OCI-LY7 (cell line): ENCODE measurements at regions not wholly inside any gene's neighbourhood (a gene's known extent, or its start where the extent isn't known, plus 50 kb on each side); places are given as distances from the start of the nearest gene placed in this dataset.

ENCODE experiments used
- EZH2phosphoT487 ChIP-seq: fragments of 200-600 bp; sonication (generic); IDR thresholded peaks from 2 replicates; pipeline ENCODE4 v1.6.1; 2018; ENCODE audit warnings: low read depth, borderline replicate concordance, mild to moderate bottlenecking, mixed run types, antibody characterized with exemption, low read length, moderate library complexity, mixed read lengths
- TF ChIP-seq, protein P1 (sequence below): fragments of 200-600 bp; sonication (generic); conservative IDR thresholded peaks from 2 replicates; pipeline ENCODE4 v1.5.1; 2014; ENCODE audit warnings: mild to moderate bottlenecking, antibody characterized with exemption, low read length, moderate library complexity, mixed read lengths

DNA sequence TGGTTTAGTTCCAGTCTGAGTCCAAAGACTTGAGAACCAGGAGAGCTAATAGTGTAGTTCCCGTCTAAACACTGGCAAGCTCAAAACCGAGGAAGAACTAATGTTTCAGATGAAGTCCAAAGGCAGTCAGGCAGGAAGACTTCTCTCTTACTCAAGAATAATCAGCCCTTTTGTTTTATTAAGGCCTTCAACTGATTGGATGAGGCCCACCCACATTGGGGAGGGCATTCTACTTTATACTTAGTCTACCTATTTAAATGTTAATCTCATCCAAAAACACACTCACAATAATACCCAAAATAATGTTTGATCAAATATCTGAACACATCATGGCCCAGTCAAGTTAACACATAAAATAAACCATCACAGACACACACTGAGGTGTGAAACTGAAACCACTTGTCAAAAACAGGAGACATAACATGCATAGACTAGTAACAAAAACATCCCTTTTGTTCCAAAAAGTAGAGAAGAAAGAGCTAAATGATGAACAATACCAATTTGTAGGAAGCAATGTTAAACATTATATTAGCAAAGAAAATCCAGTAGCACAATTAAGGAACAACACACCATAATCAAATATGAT, 50.2 kb upstream of the SENP6 start:
- TF ChIP-seq, protein P1, sequence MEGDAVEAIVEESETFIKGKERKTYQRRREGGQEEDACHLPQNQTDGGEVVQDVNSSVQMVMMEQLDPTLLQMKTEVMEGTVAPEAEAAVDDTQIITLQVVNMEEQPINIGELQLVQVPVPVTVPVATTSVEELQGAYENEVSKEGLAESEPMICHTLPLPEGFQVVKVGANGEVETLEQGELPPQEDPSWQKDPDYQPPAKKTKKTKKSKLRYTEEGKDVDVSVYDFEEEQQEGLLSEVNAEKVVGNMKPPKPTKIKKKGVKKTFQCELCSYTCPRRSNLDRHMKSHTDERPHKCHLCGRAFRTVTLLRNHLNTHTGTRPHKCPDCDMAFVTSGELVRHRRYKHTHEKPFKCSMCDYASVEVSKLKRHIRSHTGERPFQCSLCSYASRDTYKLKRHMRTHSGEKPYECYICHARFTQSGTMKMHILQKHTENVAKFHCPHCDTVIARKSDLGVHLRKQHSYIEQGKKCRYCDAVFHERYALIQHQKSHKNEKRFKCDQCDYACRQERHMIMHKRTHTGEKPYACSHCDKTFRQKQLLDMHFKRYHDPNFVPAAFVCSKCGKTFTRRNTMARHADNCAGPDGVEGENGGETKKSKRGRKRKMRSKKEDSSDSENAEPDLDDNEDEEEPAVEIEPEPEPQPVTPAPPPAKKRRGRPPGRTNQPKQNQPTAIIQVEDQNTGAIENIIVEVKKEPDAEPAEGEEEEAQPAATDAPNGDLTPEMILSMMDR = no peak
- TF ChIP-seq EZH2phosphoT487 = no peak
